ENCODE measurements at regions not wholly inside any gene's neighbourhood (a gene's known extent, or its start where the extent isn't known, plus 50 kb on each side); places are given as distances from the start of the nearest gene placed in this dataset.

- FAIRE-seq = no peak
These were observed 704.4 kb downstream of the PCDH19 start for GRCh38 chrX:99705701-99706100.

GRCh38 chrX:99703473-99703872 is 706.6 kb downstream of the PCDH19 start:
- FAIRE-seq = no peak

GRCh38 chrX:99698451-99698850 is 711.6 kb downstream of the PCDH19 start:
- no peak for FAIRE-seq

- no peak for FAIRE-seq
These were observed 746.9 kb downstream of the PCDH19 start for GRCh38 chrX:99663136-99663535.

- no peak for FAIRE-seq
These were observed 755.9 kb downstream of the PCDH19 start for GRCh38 chrX:99654188-99654587.

GRCh38 chrX:99653352-99653751 is 756.7 kb downstream of the PCDH19 start:
- no peak for FAIRE-seq

GRCh38 chrX:99613041-99613440 is 797.0 kb downstream of the PCDH19 start:
- no peak for FAIRE-seq

- FAIRE-seq = no peak
These were observed 806.8 kb downstream of the PCDH19 start for GRCh38 chrX:99603091-99603814.

GRCh38 chrX:99602107-99602506 is 808.0 kb downstream of the PCDH19 start:
- no peak for FAIRE-seq

GRCh38 chrX:99588936-99589335 is 821.1 kb downstream of the PCDH19 start:
- no peak for FAIRE-seq

GRCh38 chrX:99572711-99573110 is 837.4 kb downstream of the PCDH19 start:
- peak; percentile 82 for FAIRE-seq

- FAIRE-seq = no peak
These were observed 860.7 kb downstream of the PCDH19 start for GRCh38 chrX:99549381-99549780.

GRCh38 chrX:99522450-99522849 is 887.6 kb downstream of the PCDH19 start:
- FAIRE-seq = no peak

- no peak for FAIRE-seq
These were observed 902.3 kb downstream of the PCDH19 start for GRCh38 chrX:99507768-99508167.

- no peak for FAIRE-seq
These were observed 914.6 kb downstream of the PCDH19 start for GRCh38 chrX:99495453-99495852.

- FAIRE-seq = no peak
These were observed 915.4 kb downstream of the PCDH19 start for GRCh38 chrX:99494668-99495067.

GRCh38 chrX:99480728-99481127 is 929.3 kb downstream of the PCDH19 start:
- no peak for FAIRE-seq

- FAIRE-seq = no peak
These were observed 940.6 kb downstream of the PCDH19 start for GRCh38 chrX:99469439-99469838.

- no peak for FAIRE-seq
These were observed 941.1 kb downstream of the PCDH19 start for GRCh38 chrX:99468993-99469392.

GRCh38 chrX:99461223-99461622 is 948.9 kb downstream of the PCDH19 start:
- no peak for FAIRE-seq

GRCh38 chrX:99445336-99445735 is 964.7 kb downstream of the PCDH19 start:
- no peak for FAIRE-seq

GRCh38 chrX:99421796-99422195 is 988.3 kb downstream of the PCDH19 start:
- FAIRE-seq = no peak

- FAIRE-seq = no peak
These were observed 994.6 kb downstream of the PCDH19 start for GRCh38 chrX:99415470-99415869.

- no peak for FAIRE-seq
These were observed 996.8 kb downstream of the PCDH19 start for GRCh38 chrX:99413317-99413716.

GRCh38 chrX:99398545-99398944 is 1011.5 kb downstream of the PCDH19 start:
- no peak for FAIRE-seq
